ENCODE measurements at regions not wholly inside any gene's neighbourhood (a gene's known extent, or its start where the extent isn't known, plus 50 kb on each side); places are given as distances from the start of the nearest gene placed in this dataset.
"Not testable (repeated sequence)": the region's sequence is repeated elsewhere in the genome, so short reads cannot be mapped to it uniquely, and the experiment has no call there.

DNA sequence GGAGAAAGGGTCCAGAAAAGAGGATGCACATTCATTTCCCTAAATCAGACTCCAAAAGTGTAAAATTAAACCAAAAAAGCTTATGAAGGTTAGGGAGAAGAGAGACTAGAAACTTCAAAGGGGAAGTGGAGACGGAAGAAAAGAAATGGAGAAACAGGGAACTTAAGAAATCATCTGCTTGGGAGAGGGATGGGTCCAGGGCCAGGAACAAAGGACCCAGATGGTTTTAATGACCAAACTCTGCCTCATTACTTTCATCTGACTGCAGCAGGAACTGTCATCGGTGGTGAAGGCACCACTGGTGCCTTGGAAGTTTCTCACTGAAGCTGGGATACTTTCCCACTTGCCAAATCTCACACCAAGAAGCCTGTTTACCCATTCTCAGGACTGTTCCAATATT, 70.5 kb upstream of the SLC4A7 start:
- no peak for DNase-seq

GRCh38 chr3:27553886-27554540, 69.8 kb upstream of the SLC4A7 start:
- DNase-seq = no peak

DNA sequence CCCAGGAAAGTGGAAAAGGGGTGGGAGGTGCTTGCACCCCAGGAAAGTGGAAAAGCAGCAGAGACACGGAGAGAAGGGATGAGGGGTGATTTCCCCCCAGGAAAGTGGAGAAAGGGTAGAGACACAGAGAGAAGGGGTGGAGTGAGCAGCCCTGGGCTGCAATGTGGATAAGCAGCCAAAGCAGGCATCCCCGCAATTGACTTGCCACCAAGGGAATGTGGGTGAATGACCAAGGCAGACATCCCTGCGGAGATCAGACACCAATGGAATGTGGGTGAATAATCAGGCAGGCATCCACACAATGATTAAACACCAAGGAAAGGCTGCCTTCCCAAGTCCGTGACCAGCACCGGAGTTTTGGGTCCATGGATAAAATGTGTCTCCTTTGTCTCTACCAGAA, 68.5 kb upstream of the SLC4A7 start:
- DNase-seq = not testable (repeated sequence)

DNA sequence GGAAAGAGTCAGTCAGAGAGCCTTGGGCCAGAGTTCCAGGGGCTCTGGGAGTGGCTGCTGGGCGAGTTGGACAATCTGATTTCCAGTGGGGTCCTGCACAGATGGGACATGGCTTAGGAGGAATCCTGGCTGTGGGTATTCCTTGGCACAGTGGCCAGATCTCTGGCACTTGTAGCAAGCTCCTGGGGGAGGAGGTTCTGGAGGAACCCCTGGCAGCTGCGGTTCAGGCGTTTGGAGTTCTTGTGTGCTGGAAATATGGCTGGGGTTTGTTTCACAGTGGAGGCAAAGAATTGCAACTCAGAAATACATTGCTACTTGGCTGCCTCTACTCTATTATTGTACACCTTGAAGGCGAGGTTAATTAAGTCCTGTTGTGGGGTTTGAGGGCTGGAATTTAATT, 67.2 kb upstream of the SLC4A7 start:
- DNase-seq = not testable (repeated sequence)

GRCh38 chr3:27545061-27545460, 60.9 kb upstream of the SLC4A7 start:
- DNase-seq = no peak

DNA sequence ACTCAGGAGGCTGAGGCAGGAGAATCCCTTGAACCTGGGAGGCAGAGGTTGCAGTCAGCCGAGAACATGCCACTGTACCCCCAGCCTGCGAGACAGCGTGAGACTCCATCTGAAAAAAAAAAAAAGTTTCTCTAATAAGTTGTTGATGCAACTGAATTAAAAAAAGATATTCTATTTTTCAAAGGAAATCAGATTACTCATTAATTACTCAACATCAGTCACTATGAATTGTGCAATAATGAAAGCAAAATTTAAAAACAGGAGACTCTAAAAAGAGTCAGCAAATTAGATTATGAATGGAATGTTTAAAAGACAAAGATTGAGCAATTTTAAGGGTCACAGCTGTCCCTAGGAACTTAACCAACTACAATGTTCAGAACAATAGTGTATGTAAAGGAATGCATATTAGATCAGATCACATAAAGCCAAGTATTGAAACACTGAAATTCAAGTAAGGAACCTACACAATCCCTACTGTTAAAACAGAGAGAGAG, 60.2 kb upstream of the SLC4A7 start:
- DNase-seq = no peak

DNA sequence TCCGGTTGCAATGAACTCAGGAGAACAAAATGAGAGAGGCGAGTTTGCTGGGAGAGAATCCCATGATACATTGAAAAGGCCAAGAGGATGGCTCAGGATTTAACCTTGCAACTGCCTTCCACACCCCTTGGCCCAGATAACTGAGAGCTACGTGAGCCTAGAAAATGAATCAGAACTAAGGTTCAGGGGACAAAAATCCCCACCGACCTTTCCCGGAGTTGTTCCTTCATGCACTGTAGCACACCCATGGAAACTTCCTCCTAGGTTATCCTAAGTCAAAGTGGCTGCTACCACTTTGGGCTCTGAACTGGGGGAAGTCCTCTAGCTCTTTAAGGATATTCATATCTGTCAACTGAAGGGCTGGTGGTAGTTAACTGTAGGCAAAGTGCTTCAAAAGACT, 58.3 kb upstream of the SLC4A7 start:
- no peak for DNase-seq

DNA sequence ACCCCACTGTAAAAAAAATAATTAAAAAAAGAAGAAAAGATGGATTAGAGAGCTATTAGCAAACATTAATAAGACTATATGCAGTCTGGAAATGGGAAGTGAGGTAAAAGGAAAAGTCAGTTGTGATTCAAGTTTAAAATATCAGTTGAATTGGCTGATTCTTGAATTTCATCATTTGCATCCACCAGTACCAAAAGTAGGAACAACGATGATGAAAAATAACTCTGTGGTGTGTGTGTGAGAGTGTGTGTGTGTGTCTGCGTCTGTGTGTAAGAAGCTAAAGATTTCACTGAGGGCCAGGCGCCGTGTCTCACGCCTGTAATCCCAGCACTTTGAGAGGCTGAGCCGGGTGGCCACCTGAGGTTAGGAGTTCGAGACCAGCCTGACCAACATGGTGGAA, 56.0 kb upstream of the SLC4A7 start:
- no peak for DNase-seq

GRCh38 chr3:27536491-27536890, 52.3 kb upstream of the SLC4A7 start:
- DNase-seq = no peak

DNA sequence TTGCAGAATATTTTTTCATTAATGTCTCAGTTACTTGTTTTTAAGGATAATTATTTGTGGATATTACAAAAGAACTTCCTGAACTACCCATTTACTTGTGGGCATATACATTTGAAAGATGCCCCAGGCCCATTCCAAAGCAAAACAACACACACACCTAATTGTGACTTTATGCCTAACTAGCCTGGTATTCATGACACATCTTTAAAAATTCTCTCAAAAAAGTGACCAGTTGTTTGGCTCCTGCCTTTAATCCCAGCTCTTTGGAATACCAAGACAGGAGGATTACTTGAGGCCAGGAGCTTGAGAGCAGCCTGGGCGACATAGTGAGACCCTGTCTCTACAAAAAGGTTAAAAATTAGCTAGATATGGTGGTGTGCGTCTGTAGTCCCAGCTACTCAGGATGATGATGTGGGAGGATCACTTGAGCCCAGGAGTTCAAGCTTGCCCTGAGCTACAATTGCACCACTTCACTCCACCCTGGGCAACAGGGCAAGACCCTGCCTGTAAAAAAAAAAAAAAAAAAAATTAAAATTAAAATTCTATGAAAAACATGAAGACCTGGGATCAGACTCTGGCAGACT, 51.7 kb upstream of the SLC4A7 start:
- DNase-seq = no peak

DNA sequence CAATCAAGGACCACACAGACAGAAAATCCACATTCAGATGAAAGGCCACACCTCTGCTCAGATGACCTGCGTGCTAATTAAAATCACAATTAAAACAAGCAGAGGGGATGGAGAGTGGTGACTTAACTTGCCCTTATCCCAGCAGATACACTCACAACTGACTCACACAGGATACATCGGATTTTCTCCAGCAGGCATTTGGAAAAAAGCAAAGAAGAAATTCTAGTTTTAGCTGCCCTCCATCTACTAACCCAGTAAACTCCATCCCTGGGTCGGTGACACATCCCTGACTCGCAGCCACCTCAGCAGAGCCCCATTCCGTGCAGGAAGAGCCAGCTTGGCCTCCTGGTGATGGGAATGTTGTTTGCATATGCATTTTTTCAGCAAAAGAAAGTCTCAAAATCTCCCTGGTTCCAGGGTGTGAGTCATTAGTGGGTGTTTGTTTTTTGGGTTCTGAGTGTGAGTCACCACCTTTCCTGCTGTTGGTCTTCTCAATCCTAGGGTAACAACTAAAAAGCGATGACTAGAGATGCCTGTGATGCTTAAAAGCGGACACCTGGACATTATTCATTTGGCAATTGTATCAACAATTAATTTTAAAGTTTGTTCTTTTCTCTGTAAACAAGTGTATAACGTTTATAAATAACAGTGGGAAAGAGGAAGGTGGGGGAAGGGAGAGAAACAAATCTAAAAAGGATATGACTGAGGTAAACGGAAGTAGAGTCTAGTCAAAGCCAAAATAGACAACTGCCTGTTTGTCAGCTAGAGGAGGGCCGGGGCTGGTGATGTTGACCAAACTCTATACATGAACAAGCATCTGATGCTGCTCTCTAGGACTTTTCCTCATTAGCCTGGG, 49.8 kb upstream of the SLC4A7 start:
- peak in 2 of 5 donors; percentile 13 to 87 for DNase-seq

Data from T-helper 1 cell (primary cell).